Germinal center (tissue), 1 donor: ENCODE measurements at regions not wholly inside any gene's neighbourhood (a gene's known extent, or its start where the extent isn't known, plus 50 kb on each side); places are given as distances from the start of the nearest gene placed in this dataset.

Experiments
- DNase-seq: peaks from one replicate; pipeline ENCODE4 v3.0.0; 2012; ENCODE audit warnings: mixed read lengths, low spot score

DNA sequence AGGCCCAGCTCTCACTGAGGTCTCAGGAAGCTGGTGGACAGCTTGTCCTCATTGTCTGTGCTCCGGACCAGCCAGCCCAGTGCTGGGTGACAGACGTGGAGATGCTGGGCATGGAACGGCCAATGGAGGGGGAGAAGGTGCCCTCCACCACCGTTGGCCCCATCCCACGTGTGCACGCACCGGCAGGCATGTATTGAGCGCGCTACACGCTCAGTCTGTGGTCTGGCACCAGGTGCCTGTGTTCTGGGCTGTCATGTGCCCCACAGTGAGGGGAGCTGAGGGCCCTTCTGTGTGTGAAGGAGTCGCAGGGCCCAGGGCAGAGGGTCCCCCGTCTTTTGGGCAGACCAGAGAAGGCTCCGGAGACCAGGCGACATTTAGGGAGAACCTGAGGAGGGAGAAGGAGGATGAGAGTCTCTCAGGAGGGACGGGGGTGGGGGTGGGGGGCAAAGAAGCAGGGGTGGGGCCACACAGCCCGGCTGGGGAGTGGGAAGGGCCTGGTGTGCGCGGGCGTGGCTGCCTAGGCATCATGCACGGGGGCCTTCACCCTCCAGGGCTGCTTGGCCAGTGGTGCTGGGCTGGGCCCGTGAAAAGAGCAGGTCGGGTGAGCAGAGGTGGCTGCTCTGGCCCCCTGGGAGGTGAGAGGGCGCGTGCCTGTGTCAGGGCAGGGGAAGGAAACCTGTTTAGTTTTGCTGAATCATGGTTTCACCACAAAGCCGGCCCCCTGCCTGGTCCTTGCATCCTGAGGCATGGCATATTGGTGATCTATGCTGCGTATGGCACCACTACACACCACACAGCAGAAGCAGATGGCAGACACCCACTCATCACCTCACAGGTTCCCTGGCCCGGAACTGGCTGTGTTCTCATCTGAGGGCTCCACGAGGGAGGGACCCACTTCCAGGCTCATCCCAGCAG, 86.7 kb upstream of the TTC34 start:
- DNase-seq: no peak

DNA sequence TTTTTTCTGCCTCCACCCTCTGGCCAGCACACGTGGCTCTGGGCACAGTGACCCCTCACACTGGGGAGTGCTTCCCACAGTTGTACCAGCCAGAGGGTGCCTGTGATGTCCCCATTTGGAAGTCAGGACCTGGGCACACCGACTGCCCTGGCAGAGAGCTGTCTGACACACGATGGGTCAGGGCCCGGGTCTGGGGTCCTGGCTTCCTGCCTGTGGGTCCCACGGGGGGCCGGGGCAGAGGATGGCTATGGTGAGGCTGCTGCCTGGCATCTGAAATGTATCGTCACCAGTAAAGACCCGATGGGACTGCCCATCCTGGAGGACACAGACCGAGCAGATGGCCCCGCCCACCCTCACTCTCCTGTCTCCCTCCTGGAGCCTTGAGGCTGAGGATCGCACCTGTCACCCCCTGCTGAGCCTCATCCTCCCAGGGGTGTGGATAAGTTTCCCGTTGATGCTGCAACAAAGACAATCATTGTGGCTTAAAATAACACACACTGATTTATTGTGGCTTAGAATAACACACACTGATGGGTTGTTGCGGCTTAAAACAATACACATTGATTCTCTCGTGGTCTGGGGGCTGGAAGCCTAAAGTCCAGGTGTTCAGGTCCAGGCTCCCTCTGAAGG, 88.8 kb upstream of the TTC34 start:
- no peak for DNase-seq

DNA sequence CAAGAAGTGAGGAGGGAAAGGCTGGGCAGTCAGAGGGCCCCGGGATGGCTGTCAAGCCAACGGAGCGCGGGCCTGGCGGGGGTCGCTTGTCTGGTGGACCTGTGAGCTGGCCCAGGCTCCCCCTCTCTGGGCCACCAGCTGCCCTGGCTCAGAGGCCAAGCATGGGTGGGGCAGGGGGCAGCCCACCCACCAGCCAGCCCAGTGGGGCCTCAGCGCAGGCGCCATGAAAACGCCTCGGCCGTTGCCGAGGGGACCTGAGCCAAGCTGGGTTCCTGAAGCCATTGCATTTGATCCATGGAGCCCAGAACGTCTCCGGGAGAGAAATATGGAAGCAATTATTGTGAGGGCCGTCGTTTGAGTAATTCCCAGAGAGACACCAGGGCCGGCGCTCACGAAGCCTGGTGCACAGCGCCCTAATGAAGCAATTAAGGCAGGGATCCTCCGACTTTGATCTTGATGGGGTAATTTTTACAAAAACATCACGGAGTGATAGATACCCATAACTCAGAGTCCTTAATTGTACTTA, 90.5 kb upstream of the TTC34 start:
- no peak for DNase-seq

DNA sequence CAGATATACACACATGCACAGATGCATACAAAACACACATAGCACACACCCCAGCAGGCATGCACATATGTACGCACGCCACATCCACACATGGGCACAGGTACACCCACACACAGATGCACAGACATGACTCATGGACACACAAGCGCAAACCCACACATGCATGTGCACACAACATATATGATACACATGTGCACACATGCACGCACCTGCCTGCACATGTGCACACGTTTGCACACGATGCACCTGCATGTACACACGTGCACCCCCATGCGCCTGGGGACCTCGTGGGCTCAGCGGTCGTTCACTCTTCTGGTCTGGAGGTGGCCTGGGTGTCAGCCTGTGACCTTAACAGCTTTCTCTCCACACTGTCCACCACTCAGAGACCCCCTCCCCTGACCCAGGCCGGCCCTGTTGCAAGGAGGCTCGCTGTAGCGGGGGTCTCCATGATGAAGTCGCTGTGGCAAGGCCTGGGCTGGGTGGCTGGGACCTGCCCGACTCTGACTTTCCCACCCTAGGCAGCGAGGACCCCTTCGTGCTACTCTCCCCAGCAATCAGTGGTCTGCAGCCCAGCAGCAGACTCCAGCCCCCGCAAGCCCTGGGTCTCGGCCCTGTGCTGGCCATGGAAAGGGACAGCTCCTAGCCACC, 92.1 kb upstream of the TTC34 start:
- DNase-seq: no peak

DNA sequence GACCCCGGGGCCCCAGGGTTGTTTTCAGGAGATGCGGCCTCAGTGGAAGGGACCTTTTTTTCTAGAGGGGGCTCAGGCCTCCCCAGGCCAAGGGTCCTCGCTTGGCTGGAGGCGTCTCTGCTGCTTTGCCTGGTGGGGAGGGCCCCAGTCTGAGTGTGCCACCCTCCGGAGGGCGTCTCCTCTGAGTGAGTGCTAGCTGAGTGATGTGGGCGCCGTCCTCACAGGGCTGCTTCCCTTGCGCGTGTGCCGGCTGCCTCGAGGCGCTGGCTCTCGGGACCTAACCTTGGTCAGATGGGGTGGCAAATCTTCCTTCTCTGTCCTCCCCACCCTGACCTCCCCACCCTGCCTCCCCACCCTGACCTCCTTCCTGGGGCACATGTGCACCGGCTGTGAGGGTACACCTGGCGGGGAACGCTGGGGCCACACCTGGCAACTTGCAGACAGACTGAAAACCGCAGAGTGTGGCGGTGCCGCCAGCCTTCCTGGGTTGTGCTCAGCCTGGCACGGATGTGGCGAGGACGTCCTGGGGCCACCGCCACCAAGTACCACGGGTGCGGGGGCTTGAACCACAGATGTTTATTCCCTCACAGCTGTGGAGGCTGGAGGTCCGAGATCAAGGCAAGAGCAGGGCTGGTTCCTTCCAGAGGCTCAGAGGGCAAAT, 93.0 kb upstream of the TTC34 start:
- DNase-seq: no peak

DNA sequence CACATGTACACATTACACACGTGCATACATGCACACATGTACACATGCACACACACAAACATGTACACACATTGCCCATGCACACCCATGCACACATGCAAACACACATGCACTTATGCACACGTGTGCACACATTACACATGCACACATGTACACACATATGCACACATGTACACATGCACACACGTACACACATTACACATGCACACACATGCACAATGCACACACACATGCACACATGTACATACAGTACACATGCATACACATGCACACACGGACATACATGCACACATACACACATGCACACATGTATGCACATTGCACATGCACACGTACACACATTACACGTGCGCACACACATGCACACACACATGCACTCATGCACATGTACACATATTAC, 95.3 kb upstream of the TTC34 start:
- no peak for DNase-seq

DNA sequence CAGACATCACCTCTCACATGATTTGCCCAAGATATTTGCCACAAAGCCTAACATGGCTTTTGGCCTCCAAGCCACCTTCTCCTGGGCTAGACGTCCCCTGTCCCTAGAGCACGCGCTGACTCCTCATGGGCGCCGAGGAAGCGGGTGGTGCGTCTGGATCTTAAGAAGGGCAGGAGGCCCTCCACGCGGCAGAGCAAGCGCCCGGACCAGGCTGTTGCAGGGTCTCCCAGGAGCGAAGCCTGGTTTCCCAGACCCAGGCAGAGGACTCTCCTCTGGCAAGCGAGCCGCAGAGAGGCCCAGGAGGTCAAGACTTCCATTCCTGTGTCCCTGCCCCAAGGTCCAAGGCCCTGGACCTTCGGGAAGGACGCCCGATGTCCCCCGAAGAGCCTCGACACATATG, 101.7 kb upstream of the TTC34 start:
- DNase-seq: no peak

DNA sequence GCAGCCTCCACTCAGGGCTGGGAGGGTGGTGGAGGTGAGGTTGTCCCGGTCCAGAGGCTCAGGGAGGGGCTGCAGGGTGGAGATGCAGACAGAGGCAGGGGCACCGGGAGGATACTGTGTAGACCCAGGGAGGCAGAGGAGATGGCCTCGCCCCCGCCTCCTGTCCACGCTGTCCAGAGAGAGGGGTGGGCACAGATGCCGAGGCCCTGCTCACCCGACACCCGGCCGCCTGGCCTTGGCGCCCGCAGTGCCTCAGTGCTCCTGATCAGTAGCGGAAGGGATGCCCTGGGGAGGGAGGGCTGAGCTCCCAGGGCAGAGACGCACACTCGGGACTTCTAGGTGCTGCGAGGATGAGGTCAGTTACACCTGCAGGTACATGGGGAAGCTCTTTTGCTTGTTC, 102.7 kb upstream of the TTC34 start:
- no peak for DNase-seq

DNA sequence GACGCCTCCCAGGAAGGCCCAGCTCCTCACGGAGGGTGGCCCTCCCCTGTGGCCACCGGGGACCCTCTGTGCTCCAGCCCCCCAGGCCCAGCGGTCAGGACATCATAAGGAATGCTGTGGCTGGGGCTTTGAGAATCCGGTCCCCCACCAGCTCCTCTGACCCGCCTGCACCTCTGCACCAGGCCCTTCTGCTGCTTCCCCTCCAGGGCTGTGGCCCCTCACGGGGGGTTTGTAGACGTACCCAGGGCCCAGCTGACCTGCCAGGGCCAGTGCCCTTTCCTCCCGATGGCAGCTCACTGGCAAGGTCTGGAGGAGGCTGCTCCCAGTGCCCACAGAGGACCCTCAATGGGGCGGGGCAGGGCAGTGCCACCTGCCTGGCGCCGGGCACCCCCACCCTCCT, 103.9 kb upstream of the TTC34 start:
- no peak for DNase-seq

DNA sequence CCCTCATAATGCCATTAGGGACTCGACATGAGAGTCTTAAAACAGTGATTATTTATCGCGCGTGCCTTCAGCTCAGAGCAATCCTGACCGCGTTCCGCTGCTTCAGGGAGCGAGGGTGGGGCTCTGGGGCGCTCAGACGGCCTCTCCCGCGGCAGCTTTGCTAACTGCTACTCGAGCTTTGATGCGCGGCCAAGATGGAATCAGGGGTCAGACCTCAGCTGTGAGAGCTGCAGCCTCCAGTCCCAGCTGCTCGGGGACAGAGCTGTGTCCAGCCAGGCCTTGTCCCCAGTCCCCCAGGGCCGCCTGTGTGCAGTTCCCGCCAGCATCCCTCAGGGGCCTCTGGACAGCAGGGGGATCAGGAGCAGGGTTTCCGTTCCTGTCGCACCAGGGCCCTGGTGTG, 104.6 kb upstream of the TTC34 start:
- DNase-seq: no peak

DNA sequence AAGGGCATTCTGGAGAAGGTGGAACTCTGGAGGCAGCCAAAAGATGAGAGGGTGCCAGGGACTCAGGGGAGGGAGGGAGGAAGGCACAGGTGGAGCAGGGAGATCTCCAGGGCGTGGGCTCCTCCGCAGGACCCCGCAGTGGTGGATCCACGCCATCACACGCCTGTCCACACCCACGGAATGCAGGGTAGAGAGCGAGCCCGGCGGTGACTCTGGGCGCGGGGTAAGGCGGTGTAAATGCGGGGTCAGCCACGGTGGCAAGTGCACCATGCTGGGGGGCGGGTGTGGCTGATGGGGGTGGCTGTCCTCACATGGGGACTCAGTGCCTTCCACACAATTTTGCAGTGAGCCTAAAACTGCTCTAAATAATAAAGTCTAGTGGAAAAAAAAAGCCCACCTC, 105.1 kb upstream of the TTC34 start:
- DNase-seq: no peak

DNA sequence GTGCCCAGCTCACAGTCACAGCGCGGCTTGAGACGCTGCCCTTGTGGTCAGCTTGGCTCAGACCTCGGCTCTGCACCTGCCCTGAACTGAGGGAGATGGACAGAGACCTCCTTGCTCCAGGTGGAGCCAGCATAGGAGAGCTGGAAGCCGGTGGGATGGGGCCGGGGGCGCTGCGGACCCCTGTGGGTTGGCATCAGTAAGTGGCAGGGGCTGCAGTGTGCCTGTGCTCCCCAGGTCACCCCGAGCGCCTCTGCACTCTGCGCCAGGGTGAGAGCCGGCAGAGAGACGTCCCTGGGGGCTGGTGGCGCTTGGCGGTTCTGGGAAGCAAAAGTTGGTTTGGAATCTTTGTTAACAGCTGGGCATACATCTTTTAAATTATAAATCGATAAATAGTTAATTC, 105.6 kb upstream of the TTC34 start:
- DNase-seq: no peak

DNA sequence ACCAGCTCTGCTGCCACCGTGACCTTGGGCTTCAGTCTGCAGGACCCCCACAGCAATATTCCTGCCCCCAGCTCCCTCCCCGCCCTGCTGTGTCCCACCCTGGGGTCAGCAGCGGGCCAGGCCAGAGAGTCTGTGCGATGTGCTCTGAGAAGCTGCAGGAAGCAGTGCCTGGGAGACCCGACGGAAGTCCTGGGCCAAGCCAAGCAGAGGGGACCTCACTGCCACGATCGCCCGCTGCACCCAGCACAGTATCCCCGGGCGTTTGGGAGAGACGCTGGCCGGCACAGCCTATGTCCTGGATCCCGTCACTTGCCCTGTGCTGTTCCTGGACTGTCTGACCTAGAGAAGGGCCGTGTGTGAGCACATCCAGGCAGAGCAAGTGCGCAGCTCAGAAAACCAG, 106.6 kb upstream of the TTC34 start:
- DNase-seq: no peak

DNA sequence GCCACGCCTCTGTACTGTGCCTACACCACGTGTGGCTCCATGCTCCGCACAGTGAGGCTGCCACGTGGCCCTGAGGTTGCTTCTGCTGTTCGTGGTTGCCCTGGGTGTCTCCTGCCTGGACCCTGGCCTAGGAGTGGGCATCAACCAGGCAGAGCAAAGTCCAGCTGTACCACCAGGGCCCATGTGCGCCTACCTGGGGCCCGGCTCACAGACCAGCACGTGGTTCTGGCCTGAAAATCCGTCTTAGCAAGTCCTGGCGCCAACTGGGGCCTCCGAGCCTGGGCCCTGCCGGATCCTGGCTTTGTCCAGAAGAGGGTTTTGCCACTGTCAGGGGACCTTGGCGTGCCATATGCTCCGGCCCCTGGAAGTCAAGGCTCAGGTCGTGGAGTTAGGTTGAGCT, 107.1 kb upstream of the TTC34 start:
- no peak for DNase-seq

DNA sequence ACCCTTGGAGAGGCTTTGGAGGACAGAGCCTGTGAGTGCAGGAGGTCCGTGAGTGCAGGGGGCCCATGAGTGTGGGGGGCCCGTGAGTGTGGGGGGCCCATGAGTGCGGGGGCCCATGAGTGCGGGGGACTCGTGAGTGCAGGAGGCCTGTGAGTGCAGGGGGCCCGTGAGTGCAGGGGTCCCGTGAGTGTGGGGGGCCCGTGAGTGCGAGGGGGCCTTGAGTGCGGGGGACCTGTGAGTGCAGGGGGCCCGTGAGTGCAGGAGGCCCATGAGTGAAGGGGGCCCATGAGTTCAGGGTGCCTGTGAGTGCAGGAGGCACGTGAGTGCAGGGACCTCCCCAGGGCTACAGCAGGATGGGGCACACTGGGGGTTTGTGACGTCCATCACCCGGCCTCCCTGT, 108.3 kb upstream of the TTC34 start:
- DNase-seq: no peak

DNA sequence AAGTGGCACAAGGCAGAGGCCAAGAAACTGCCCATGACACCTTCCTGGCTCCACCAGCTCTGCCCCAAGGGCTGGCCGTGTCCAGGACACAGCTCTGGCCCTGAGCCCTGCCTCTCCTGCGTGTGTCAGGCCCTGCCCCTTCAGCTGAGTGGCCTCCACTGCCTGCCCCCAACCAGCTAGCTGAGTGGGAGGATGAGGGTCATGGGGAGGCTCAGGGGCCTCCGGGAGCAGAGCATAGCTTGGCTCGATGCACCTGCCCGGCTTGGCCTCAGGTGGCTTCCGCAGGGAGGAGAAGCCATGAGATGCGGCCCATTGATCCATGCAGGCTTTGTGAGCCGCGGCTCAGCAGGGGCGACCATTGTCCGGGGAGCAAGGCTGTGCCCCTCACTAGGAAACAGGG, 108.7 kb upstream of the TTC34 start:
- no peak for DNase-seq

DNA sequence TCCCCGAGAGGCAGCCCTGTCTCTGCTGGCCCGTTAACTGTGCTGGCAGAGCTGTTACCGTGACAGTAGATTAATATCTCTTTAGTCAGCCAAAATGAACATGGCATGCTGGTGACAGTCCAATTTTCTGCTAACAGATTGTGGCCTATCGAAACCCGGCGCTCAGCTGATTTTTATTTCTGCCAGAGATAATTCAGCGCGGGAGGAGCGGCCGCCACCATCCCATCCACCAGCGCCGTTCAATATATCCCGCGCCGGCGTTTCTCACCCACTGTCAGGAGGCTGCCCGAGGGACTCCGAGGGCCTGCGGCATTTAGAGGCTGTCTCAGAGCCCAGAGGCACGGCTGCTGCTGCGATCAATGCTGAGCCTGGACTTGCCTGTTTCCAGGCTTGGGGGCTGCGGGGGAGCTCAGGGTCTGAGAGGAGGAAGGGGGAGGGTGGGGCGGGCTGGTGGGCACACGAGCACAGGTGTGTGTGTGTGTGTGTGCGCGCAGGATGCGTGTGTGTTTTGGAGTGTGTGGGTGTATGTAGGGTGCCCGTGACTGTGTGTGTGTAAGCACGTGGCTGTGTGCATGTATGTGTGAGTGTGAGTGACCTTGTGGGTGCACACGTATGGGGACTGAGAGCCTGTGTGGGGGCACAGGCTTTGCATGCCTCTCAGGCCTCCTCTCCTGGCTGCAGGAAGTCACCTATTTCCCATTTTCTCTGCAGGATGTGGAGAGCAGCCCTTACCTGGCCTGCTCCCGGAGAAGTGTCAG, 109.7 kb upstream of the ACTRT2 start:
- no peak for DNase-seq

DNA sequence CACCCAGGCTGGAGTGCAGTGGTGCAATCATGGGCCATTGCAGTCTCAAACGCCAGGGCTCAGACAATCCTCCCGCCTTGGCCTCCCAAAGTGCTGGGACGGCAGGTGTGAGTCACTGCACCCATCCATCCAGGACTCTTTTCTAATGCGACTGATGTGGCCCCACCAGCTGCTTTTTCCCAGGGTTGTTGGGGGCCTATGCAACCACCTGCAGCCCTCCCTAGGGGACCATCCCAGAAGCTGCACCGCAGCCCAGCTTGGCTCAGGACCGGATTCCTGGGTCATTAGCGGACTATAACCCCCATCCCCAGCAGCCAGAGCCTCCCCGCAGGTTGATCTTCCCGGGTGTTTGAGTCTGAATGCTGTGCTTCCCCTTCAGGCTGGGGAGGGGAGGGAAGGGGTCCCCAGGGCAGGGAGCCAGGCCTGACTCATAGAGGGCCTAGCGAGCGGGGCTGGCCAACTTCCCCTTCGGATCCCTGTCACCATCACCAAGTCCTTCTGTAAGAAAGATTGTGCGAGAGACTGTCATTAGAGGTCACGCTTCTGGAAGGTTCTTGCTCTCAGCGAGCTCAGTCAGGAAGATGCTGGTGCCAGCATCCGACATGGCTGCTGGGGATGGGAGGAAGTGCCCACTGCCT, 108.7 kb upstream of the ACTRT2 start:
- no peak for DNase-seq

DNA sequence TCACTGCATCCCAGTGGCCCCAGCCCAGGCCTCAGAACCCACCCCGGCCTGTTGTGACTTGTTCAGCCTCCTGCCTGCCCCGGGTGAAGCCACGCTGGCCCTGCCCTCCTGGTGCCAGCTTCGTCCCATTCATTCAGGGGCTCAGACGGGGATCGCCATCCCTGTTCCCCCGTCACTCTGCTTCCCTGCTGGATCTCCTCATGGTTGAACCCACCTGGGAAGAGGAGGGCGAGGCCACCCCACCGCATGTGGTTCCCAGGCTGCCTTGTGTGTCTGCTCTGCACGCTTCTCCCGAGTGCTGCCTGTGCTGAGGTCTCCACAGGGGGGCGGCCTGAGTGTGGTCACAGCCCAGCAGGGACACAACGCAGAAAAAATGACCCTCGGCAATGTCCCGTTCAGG, 108.2 kb upstream of the ACTRT2 start:
- DNase-seq: no peak

DNA sequence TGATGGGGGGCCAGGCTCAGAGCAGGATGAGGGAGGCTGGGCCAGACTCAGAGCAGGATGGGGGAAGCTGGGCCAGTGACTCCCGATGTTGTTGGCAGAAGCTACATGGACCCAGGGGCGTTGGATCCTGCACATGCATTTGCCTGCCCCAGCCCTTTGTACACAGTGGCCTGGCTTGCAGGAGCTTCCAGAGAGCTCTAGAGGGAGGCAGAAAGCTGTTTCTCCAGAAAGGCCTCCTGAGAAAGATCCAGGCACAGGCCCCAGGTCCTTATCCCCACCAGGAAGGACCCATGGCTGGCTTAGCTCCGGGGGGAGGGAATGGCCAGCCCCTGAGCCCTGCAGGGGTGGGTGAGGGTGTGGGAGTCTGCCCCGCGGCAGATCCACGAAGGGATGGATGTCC, 106.6 kb upstream of the ACTRT2 start:
- DNase-seq: no peak

DNA sequence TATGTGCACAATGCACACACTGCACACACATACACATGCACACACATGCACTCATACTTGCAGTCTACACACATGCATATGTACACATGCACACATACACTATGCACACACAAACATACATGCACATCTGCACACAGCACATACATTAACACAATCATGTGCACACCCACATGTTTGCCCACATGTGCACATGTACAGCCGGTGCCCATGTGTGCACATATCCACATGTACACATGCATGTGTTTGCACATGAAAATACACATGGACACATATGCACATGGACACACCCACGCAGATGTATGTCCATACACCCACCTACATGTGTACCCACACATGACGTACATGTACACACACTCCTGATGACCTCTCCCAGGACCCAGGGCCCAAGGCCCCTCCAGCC, 105.1 kb upstream of the ACTRT2 start:
- DNase-seq: no peak
